Neural crest cell (in vitro differentiated cells): ENCODE measurements at regions not wholly inside any gene's neighbourhood (a gene's known extent, or its start where the extent isn't known, plus 50 kb on each side); places are given as distances from the start of the nearest gene placed in this dataset.

ENCODE experiments used
- DNase-seq: peaks from one replicate; pipeline ENCODE4 v3.0.0; 2021; ENCODE audit warnings: low read depth, mixed read lengths, low spot score
- H3K27ac Mint-ChIP-seq: one replicate; pipeline ENCODE4 v1.8.0; 2021; ENCODE audit warnings: mild to moderate bottlenecking, mixed read lengths; ENCODE audit not compliant: unreplicated experiment
- H3K27me3 Mint-ChIP-seq: 2 replicates; pipeline ENCODE4 v1.8.0; 2021; ENCODE audit warnings: low read depth, mild to moderate bottlenecking, mixed read lengths
- H3K36me3 Mint-ChIP-seq: 2 replicates; pipeline ENCODE4 v1.8.0; 2021; ENCODE audit warnings: low read depth, mild to moderate bottlenecking, mixed read lengths
- H3K4me1 Mint-ChIP-seq: 2 replicates; pipeline ENCODE4 v1.8.0; 2021; ENCODE audit warnings: mixed read lengths
- H3K4me3 Mint-ChIP-seq: one replicate; pipeline ENCODE4 v1.8.0; 2021; ENCODE audit warnings: mild to moderate bottlenecking, mixed read lengths
- H3K9me3 Mint-ChIP-seq: 2 replicates; pipeline ENCODE4 v1.8.0; 2021; ENCODE audit warnings: mixed read lengths
- TF ChIP-seq, protein P1 (sequence below): fragments of 200-600 bp; sonication (generic); conservative IDR thresholded peaks from 2 replicates; pipeline ENCODE4 v1.5.0; 2021; ENCODE audit warnings: antibody characterized with exemption, mild to moderate bottlenecking

DNA sequence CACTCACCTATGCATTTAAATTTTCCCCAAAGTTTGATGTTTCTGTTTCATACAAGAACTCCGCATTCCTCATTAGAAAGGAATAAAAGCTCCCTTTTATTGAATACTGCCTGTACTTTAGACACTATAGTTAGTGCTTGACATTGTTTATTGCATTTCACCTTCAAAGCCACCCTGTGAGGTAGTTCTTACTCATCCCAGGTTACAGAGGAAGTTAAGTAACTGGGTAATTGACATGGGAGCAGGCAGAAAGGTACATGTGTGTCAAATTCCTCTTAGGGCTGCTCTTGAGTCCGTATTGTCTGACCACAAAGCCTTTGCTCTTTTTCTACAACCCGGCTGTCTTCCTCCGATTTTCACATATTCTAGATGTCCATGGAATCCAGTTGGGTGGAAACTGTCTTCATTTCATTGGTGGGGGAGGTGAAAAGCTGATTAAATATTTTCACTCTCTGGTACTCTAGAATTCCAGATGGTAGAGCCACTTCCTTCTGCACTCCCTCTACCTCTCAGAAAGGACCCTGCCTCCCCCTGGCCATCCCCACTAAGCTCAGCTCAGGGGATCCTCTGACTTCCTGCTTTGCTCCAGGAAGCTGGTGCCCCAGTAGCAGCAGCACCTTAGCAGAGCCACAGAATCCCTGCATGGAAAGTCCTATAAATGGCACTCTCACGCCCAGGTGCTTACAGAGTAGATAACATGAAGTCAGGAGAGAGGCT lies 319.2 kb downstream of the LRATD1 start:
- TF ChIP-seq, protein P1, sequence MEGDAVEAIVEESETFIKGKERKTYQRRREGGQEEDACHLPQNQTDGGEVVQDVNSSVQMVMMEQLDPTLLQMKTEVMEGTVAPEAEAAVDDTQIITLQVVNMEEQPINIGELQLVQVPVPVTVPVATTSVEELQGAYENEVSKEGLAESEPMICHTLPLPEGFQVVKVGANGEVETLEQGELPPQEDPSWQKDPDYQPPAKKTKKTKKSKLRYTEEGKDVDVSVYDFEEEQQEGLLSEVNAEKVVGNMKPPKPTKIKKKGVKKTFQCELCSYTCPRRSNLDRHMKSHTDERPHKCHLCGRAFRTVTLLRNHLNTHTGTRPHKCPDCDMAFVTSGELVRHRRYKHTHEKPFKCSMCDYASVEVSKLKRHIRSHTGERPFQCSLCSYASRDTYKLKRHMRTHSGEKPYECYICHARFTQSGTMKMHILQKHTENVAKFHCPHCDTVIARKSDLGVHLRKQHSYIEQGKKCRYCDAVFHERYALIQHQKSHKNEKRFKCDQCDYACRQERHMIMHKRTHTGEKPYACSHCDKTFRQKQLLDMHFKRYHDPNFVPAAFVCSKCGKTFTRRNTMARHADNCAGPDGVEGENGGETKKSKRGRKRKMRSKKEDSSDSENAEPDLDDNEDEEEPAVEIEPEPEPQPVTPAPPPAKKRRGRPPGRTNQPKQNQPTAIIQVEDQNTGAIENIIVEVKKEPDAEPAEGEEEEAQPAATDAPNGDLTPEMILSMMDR, result no peak
- no peak overlapping the region for H3K4me3 Mint-ChIP-seq
- no peaks in the 10 kb centered on the region for H3K27me3 Mint-ChIP-seq
- no peaks in the 10 kb centered on the region for H3K9me3 Mint-ChIP-seq
- no peak for DNase-seq
- no peak overlapping the region for H3K27ac Mint-ChIP-seq
- no peaks in the 10 kb centered on the region for H3K36me3 Mint-ChIP-seq
- H3K4me1 Mint-ChIP-seq, result no peaks in the 10 kb centered on the region

DNA sequence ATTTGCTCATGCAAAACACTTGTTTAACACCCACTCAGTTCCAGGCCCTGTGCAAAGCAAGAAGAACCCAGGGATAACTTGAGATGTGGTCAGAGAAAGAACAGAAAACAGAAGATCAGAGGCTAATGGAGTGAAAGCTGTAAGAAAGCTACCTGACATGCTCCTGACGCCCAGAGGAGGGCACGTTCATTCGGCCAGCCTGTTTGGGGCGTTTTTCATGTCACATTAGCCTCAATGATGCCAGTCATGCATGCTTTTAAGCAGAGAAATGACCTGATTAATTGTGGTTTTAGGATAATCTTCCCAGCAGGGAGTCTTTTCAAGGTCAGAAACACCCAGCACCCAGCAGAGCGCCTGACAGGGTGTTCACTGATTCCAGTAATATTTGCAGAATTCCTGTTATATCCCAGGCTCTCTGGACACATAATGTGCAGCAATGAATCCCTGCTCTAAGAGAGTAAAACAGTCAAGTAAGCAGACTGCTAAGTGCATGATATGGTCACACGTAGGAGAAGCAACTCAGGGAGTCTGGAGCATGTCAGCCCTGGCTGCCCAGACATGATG lies 320.0 kb downstream of the LRATD1 start:
- no peaks in the 10 kb centered on the region for H3K27me3 Mint-ChIP-seq
- H3K36me3 Mint-ChIP-seq, result no peaks in the 10 kb centered on the region
- DNase-seq, result no peak
- TF ChIP-seq, protein P1, result no peak
- H3K9me3 Mint-ChIP-seq, result no peaks in the 10 kb centered on the region
- H3K27ac Mint-ChIP-seq, result no peak overlapping the region
- no peak overlapping the region for H3K4me3 Mint-ChIP-seq
- H3K4me1 Mint-ChIP-seq, result no peaks in the 10 kb centered on the region

DNA sequence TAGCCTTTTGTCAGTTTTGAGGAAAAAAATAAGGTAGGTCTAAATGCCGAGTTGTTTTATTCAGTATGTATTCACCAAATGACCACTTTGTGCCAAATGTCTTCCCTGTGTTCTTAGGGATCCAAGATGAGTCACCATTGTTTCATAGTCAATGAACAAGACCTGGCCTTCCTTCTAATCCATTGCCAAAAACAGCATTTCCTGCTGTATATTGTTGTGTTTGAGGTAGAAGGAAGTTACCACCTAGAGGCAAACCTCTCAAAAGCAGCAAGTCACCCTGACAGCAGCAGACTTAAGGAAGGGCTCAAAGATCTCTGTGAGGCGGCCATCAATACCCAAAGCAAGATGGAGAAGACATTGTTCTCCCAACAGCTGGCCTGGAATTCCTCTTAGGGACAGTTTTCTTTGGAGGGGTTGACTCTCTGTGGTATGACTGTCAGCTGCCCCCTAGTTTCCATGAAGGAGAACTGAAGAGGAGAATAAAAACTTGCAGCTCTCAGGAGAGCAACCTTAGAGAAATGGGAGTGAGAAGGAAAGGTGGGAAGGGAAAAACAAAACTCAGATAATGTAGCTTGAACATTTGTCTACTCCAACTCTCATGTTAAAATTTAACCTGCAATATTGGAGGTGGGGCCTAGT lies 328.3 kb downstream of the LRATD1 start:
- TF ChIP-seq, protein P1, result no peak
- DNase-seq, result no peak
- no peaks in the 10 kb centered on the region for H3K27me3 Mint-ChIP-seq
- H3K27ac Mint-ChIP-seq, result no peak overlapping the region
- H3K36me3 Mint-ChIP-seq, result no peaks in the 10 kb centered on the region
- H3K4me3 Mint-ChIP-seq, result no peak overlapping the region
- H3K4me1 Mint-ChIP-seq, result no peaks in the 10 kb centered on the region
- peaks cover 3% of the 10 kb centered on the region for H3K9me3 Mint-ChIP-seq

DNA sequence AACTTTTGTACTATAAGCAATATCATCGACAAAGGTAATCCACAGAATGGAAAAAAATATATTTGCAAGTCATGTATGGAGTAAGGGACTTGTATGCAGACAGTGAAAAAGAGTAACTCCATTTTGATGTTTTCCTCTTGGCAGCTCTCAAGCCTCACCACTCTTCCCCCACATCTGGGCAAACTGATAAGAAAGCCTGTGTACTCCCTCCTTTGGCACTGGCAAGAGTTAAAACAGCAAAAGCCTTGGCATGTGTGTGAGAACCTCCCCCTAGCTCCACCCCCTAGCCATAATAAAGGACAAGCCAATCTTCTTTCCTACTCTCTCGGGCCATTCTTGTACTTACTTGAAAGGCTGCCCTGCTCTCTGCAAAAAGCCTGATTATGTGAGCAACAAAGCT lies 335.2 kb downstream of the LRATD1 start:
- DNase-seq, result no peak
- peaks cover 3% of the 10 kb centered on the region for H3K9me3 Mint-ChIP-seq
- H3K36me3 Mint-ChIP-seq, result no peaks in the 10 kb centered on the region
- H3K4me1 Mint-ChIP-seq, result peaks cover 3% of the 10 kb centered on the region
- no peaks in the 10 kb centered on the region for H3K27me3 Mint-ChIP-seq
- no peak overlapping the region for H3K4me3 Mint-ChIP-seq
- TF ChIP-seq, protein P1, result no peak
- no peak overlapping the region for H3K27ac Mint-ChIP-seq

DNA sequence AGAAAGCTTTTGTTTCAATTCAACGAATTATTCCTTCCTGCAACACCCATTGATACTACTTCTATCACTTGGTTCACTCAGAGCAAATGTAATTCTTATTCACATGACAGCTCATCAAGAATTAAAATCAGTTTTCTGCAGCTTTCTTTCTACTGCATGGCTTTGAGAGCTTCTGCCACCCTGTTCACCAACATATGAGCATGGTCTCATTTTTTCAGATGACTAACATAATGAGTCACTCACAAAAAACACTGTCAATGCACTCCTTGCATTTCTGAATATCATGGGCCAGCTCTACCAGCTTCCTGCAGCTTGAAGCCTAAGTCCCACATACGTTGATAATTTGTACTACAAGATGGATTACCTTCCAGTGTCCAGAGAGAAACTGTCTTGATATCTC lies 342.9 kb downstream of the LRATD1 start:
- no peak for DNase-seq
- TF ChIP-seq, protein P1, result no peak
- H3K4me3 Mint-ChIP-seq, result no peak overlapping the region
- no peaks in the 10 kb centered on the region for H3K27me3 Mint-ChIP-seq
- no peaks in the 10 kb centered on the region for H3K36me3 Mint-ChIP-seq
- H3K9me3 Mint-ChIP-seq, result peaks cover 3% of the 10 kb centered on the region
- no peaks in the 10 kb centered on the region for H3K4me1 Mint-ChIP-seq
- H3K27ac Mint-ChIP-seq, result no peak overlapping the region
